Epithelial cell of esophagus (primary cell): ENCODE measurements at regions not wholly inside any gene's neighbourhood (a gene's known extent, or its start where the extent isn't known, plus 50 kb on each side); places are given as distances from the start of the nearest gene placed in this dataset.
A peak's percentile ranks its signal among the peaks of the same experiment; 100 is the strongest.

Experiments
- DNase-seq: peaks from one replicate; pipeline ENCODE4 v3.0.0; 2010; ENCODE audit warnings: low read depth
- H3K4me3 ChIP-seq: 2 replicates; pipeline ENCODE4 v1.5.1; 2011; ENCODE audit warnings: mild to moderate bottlenecking, low read length, control low read depth
- TF ChIP-seq, protein P1 (sequence below): IDR thresholded peaks from 2 replicates; pipeline ENCODE4 v1.5.1; 2011; ENCODE audit warnings: low read depth, mild to moderate bottlenecking, low read length, control low read depth, inconsistent platforms; ENCODE audit not compliant: insufficient read depth; ENCODE audit errors: missing control alignments

DNA sequence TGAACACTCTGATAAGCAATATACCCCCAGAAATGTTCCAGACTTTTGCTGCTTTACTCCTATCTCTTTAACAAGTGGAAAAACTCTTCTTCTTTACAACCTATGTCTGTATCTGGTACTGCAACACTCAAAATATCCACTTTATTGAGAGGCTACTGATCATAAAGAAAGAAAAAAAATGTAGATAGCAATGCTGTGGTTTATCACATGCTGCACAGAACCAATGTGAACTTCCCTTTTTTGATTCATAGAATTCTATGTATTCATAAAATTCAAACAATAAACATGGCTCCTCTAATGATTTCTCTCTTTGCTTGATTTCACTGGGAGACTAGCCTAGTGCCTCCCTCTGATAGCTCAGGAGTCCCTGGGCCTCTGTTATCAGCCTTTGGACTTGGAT, 223.5 kb downstream of the ZNF674 start:
- DNase-seq, result no peak
- TF ChIP-seq, protein P1, sequence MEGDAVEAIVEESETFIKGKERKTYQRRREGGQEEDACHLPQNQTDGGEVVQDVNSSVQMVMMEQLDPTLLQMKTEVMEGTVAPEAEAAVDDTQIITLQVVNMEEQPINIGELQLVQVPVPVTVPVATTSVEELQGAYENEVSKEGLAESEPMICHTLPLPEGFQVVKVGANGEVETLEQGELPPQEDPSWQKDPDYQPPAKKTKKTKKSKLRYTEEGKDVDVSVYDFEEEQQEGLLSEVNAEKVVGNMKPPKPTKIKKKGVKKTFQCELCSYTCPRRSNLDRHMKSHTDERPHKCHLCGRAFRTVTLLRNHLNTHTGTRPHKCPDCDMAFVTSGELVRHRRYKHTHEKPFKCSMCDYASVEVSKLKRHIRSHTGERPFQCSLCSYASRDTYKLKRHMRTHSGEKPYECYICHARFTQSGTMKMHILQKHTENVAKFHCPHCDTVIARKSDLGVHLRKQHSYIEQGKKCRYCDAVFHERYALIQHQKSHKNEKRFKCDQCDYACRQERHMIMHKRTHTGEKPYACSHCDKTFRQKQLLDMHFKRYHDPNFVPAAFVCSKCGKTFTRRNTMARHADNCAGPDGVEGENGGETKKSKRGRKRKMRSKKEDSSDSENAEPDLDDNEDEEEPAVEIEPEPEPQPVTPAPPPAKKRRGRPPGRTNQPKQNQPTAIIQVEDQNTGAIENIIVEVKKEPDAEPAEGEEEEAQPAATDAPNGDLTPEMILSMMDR, result no peak
- H3K4me3 ChIP-seq, result no peak overlapping the region

DNA sequence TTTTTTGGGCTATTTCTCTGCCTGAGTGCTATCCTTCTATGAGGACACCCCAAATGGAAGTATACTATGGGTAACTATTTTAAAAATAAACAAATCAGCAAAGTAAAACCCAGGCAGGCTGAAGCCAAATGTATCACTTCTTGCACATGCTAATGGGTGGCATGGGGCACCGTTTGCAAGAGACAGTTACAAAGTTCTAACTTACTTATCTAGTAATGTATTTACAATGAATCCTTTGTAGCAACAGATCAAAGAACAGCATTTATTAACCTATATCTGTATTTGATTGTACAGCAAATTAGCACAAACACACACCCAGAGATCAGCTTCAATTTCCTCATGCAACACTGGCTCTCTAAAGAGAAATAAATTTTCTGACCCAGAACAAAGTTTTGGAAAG, 225.5 kb downstream of the ZNF674 start:
- H3K4me3 ChIP-seq, result no peak overlapping the region
- TF ChIP-seq, protein P1, result no peak
- DNase-seq, result no peak

DNA sequence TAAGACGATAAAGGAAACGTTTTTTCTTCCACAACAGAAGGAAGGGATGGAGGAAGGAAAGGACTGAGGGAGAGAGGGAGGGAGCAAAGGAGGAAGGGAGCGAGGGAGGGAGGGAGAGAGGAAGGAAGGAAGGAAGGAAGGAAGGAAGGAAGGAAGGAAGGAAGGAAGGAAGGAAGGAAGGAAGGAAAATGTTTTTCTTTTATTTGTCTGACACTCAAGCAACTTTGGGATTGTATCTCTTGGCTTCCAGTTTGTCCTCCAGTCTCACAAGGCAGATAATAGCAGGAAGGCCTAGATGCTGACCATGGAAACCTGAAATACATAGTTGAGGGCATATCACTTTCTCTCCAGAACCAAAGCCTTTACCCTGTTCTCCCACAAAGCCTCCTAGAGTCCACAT, 226.7 kb downstream of the ZNF674 start:
- TF ChIP-seq, protein P1, result no peak
- no peak overlapping the region for H3K4me3 ChIP-seq
- DNase-seq, result no peak

DNA sequence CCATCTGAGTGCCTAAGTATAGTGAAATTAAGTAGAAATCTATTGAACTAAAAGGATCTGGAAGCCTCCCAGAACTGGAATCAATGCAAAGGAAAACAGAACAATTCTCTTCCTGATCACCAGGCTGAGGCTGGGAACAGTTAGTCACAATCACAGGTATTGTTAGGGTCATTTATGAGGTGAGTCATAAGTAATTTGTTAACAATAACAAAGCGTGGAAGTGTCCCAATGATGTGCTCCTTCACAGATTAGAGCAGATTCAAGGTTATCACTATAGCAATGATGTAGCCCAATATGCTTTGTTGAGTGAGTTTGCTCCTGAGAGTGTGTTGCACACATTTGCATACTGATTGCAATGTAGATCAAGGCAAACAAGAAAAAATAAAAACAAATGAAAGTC, 228.1 kb downstream of the ZNF674 start:
- H3K4me3 ChIP-seq, result no peak overlapping the region
- DNase-seq, result peak; percentile 58
- TF ChIP-seq, protein P1, result no peak

DNA sequence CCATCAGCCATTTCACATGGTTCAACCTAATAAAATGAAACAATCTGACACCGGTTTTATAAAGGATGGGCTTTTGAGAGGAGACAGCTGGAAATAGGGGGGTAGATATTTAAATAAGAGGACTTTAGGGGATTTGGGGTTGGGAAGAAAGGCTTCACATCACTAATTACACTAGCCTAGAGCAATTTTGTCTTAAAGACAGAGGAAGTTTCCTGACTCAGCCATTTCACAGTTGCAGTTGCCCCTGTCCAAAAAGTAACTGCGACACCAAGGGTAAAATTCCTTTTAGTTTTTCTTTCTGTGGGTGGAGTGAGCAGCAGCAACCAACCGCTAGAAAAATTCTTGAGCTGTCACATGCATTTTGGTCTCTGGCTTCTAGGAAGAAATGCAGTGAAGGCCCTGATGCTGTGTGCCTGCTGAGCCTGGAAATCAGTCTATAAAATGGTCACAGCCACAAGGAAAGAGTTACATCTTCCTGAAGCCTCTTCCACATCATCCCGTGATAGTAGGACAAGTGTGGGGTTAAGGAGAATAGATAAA, 233.6 kb downstream of the ZNF674 start:
- H3K4me3 ChIP-seq, result no peak overlapping the region
- no peak for DNase-seq
- TF ChIP-seq, protein P1, result no peak

DNA sequence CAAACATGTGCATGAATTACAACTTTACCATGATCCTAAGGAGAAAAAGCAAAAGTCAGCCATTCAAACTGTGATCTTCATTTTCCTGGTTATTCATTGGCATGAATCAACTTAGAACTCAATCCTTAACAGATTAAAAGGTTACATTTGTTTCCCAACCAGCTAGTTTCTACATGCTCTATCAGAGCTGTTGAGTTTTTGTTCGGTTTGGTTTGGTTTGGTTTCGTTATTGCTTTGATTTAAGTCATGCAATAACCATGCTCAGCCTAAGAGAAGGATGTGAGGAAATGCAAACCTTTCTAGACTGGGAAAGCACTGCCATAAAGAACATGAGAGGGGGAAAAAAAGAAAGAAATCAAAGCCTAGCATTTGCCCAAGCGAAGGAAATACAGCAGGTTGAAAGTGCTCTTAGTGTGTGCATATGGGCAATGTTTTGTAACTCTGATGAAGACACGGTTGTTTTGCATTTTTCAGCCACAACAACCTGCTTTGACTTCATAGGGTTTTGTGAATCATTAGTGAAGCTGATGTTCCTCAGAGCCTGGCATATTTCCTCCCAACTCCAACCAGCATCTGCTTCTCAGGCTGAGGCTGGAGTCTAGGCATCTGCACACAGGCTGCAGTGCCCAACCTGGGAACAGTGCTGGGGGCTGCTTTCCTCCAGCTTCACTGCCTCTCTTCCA, 234.3 kb downstream of the ZNF674 start:
- DNase-seq, result peak; percentile 63
- no peak overlapping the region for H3K4me3 ChIP-seq
- TF ChIP-seq, protein P1, result no peak

DNA sequence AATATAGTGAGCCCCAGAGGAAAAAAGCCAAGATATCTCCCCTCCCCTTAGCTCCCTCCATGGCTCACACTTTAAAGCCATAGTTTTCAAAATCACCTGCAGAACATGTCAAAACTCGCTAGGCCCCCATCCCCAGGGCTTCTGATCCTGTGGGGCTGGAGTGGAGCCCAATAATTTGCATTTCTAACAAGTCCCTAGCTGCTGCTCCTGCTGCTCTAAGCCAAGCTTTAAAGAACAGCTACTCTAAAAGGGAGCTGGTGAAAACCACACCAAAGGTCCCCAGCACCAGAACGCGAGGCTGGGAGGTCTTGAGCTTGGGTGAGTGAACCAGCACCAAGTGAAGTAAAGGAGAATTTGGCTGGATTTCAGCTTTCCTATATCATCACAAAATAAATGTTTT, 237.1 kb downstream of the ZNF674 start:
- TF ChIP-seq, protein P1, result no peak
- H3K4me3 ChIP-seq, result no peak overlapping the region
- DNase-seq, result peak; percentile 47
